ENCODE measurements at regions not wholly inside any gene's neighbourhood (a gene's known extent, or its start where the extent isn't known, plus 50 kb on each side); places are given as distances from the start of the nearest gene placed in this dataset.

- Mint-ChIP-seq H3K27me3 (ENCODE audit: low read depth in 2 of 2) (no peaks in the 10 kb centered on the region), H3K36me3 (no peaks in the 10 kb centered on the region), H3K27ac (no peak overlapping the region), H3K9me3 (no peaks in the 10 kb centered on the region), H3K4me1 (peaks cover 6 to 7% of the 10 kb centered on the region in 2 donors), H3K4me3 (no peak overlapping the region)
- no peak for TF ChIP-seq CTCF (IDR thresholded peaks at IDR 0.05)
- no peaks in the 10 kb centered on the region for H3K36me3 ChIP-seq (ENCODE audit: control insufficient read depth, insufficient read depth, low read length)
- intact Hi-C loops (cut with micrococcal nuclease), result no loop called here
- no peaks in the 10 kb centered on the region for H3K9me3 ChIP-seq (ENCODE audit: control insufficient read depth, insufficient read depth, low read length)
- H3K4me3 ChIP-seq (ENCODE audit: low read length), result no peak overlapping the region
- WGBS (ENCODE audit: insufficient coverage), result 75% methylated on average over 1 of the region's 3 CpGs
- no peaks in the 10 kb centered on the region for H3K27me3 ChIP-seq (ENCODE audit: control insufficient read depth, insufficient read depth, low read length)
- no peak for ATAC-seq
- H3K27ac ChIP-seq (ENCODE audit: low read length), result no peak overlapping the region
- no peaks in the 10 kb centered on the region for H3K4me1 ChIP-seq (ENCODE audit: control insufficient read depth, insufficient read depth, low read length)
- no peak for DNase-seq
Measured at GRCh38 chr13:47111499-47111898, 214.6 kb upstream of the HTR2A start.

GRCh38 chr13:47110833-47111240 is 214.0 kb upstream of the HTR2A start:
- H3K27me3 ChIP-seq (ENCODE audit: control insufficient read depth, insufficient read depth, low read length), result no peaks in the 10 kb centered on the region
- no peak overlapping the region for H3K27ac ChIP-seq (ENCODE audit: low read length)
- no peak overlapping the region for H3K4me3 ChIP-seq (ENCODE audit: low read length)
- no peak for TF ChIP-seq CTCF (IDR thresholded peaks at IDR 0.05)
- DNase-seq (no peak), ATAC-seq (no peak)
- WGBS (ENCODE audit: insufficient coverage), result 89% methylated on average over 12 of the region's 12 CpGs
- Mint-ChIP-seq H3K4me3 (no peak overlapping the region), H3K27me3 (ENCODE audit: low read depth in 2 of 2) (no peaks in the 10 kb centered on the region), H3K4me1 (peaks cover 6 to 7% of the 10 kb centered on the region in 2 donors), H3K36me3 (no peaks in the 10 kb centered on the region), H3K27ac (no peak overlapping the region), H3K9me3 (no peaks in the 10 kb centered on the region)
- H3K36me3 ChIP-seq (ENCODE audit: control insufficient read depth, insufficient read depth, low read length), result no peaks in the 10 kb centered on the region
- no peaks in the 10 kb centered on the region for H3K4me1 ChIP-seq (ENCODE audit: control insufficient read depth, insufficient read depth, low read length)
- intact Hi-C loops (cut with micrococcal nuclease), result no loop called here
- H3K9me3 ChIP-seq (ENCODE audit: control insufficient read depth, insufficient read depth, low read length), result no peaks in the 10 kb centered on the region

GRCh38 chr13:47110141-47110540 is 213.3 kb upstream of the HTR2A start:
- no peak overlapping the region for H3K4me3 Mint-ChIP-seq
- no peak overlapping the region for H3K27ac ChIP-seq (ENCODE audit: low read length)
- intact Hi-C loops (cut with micrococcal nuclease), result no loop called here
- H3K4me1 Mint-ChIP-seq, result peaks cover 6 to 7% of the 10 kb centered on the region in 2 donors
- no peaks in the 10 kb centered on the region for H3K4me1 ChIP-seq (ENCODE audit: control insufficient read depth, insufficient read depth, low read length)
- ATAC-seq (no peak), DNase-seq (no peak)
- H3K36me3 Mint-ChIP-seq, result no peaks in the 10 kb centered on the region
- H3K9me3 ChIP-seq (ENCODE audit: control insufficient read depth, insufficient read depth, low read length), result no peaks in the 10 kb centered on the region
- H3K4me3 ChIP-seq (ENCODE audit: low read length), result no peak overlapping the region
- TF ChIP-seq CTCF (IDR thresholded peaks at IDR 0.05), result no peak
- 87% methylated on average over 4 of the region's 4 CpGs for WGBS (ENCODE audit: insufficient coverage)
- H3K27me3 Mint-ChIP-seq (ENCODE audit: low read depth in 2 of 2), result no peaks in the 10 kb centered on the region
- H3K36me3 ChIP-seq (ENCODE audit: control insufficient read depth, insufficient read depth, low read length), result no peaks in the 10 kb centered on the region
- H3K27me3 ChIP-seq (ENCODE audit: control insufficient read depth, insufficient read depth, low read length), result no peaks in the 10 kb centered on the region
- no peak overlapping the region for H3K27ac Mint-ChIP-seq
- H3K9me3 Mint-ChIP-seq, result no peaks in the 10 kb centered on the region

GRCh38 chr13:47109028-47109427 is 212.2 kb upstream of the HTR2A start:
- no peak for TF ChIP-seq CTCF (IDR thresholded peaks at IDR 0.05)
- Histone ChIP-seq H3K36me3 (ENCODE audit: control insufficient read depth, insufficient read depth, low read length) (no peaks in the 10 kb centered on the region), H3K27ac (ENCODE audit: low read length) (no peak overlapping the region), H3K27me3 (ENCODE audit: control insufficient read depth, insufficient read depth, low read length) (no peaks in the 10 kb centered on the region), H3K4me3 (ENCODE audit: low read length) (no peak overlapping the region), H3K9me3 (ENCODE audit: control insufficient read depth, insufficient read depth, low read length) (no peaks in the 10 kb centered on the region), H3K4me1 (ENCODE audit: control insufficient read depth, insufficient read depth, low read length) (no peaks in the 10 kb centered on the region)
- ATAC-seq (no peak), DNase-seq (no peak)
- H3K27me3 Mint-ChIP-seq (ENCODE audit: low read depth in 2 of 2), result no peaks in the 10 kb centered on the region
- H3K9me3 Mint-ChIP-seq, result no peaks in the 10 kb centered on the region
- WGBS (ENCODE audit: insufficient coverage), result 14% methylated on average over 4 of the region's 4 CpGs
- intact Hi-C loops (cut with micrococcal nuclease), result no loop called here
- no peaks in the 10 kb centered on the region for H3K36me3 Mint-ChIP-seq
- no peak overlapping the region for H3K4me3 Mint-ChIP-seq
- H3K27ac Mint-ChIP-seq, result no peak overlapping the region
- peaks cover 6 to 7% of the 10 kb centered on the region in 2 donors for H3K4me1 Mint-ChIP-seq
